TTC549 (cell line): ENCODE measurements at regions not wholly inside any gene's neighbourhood (a gene's known extent, or its start where the extent isn't known, plus 50 kb on each side); places are given as distances from the start of the nearest gene placed in this dataset.
"Not testable (repeated sequence)": the region's sequence is repeated elsewhere in the genome, so short reads cannot be mapped to it uniquely, and the experiment has no call there.

Experiments used
- FAIRE-seq: peaks from 2 replicates; lab custom pipeline; 2012; peaks lifted over from hg19 to GRCh38; lab: Jason Lieb, UNC

- no peak for FAIRE-seq
Observed at GRCh38 chr12:90589956-90590355, 365.0 kb downstream of the CCER1 start.

GRCh38 chr12:90585640-90586304, 369.2 kb downstream of the CCER1 start:
- FAIRE-seq: no peak

- FAIRE-seq: no peak
Observed at GRCh38 chr12:90576707-90577106, 378.3 kb downstream of the CCER1 start.

GRCh38 chr12:90575995-90576394, 379.0 kb downstream of the CCER1 start:
- no peak for FAIRE-seq

GRCh38 chr12:90574676-90575075, 380.3 kb downstream of the CCER1 start:
- no peak for FAIRE-seq

- no peak for FAIRE-seq
Observed at GRCh38 chr12:90572778-90573177, 382.2 kb downstream of the CCER1 start.

- no peak for FAIRE-seq
Observed at GRCh38 chr12:90569685-90570084, 385.3 kb downstream of the CCER1 start.

GRCh38 chr12:90562671-90563070, 392.3 kb downstream of the CCER1 start:
- FAIRE-seq: no peak

- no peak for FAIRE-seq
Observed at GRCh38 chr12:90548595-90548994, 406.4 kb downstream of the CCER1 start.

- FAIRE-seq: no peak
Observed at GRCh38 chr12:90546511-90546910, 408.5 kb downstream of the CCER1 start.

- FAIRE-seq: no peak
Observed at GRCh38 chr12:90543841-90544240, 411.1 kb downstream of the CCER1 start.

- no peak for FAIRE-seq
Observed at GRCh38 chr12:90543374-90543773, 411.6 kb downstream of the CCER1 start.

- peak; percentile 62 for FAIRE-seq
Observed at GRCh38 chr12:90542852-90543251, 412.1 kb downstream of the CCER1 start.

GRCh38 chr12:90533828-90534227, 421.1 kb downstream of the CCER1 start:
- not testable (repeated sequence) for FAIRE-seq

GRCh38 chr12:90520002-90520734, 434.8 kb downstream of the CCER1 start:
- FAIRE-seq: no peak

- no peak for FAIRE-seq
Observed at GRCh38 chr12:90519285-90519684, 435.7 kb downstream of the CCER1 start.

- no peak for FAIRE-seq
Observed at GRCh38 chr12:90515199-90516175, 439.5 kb downstream of the CCER1 start.

GRCh38 chr12:90514325-90514724, 440.7 kb downstream of the CCER1 start:
- FAIRE-seq: no peak

- FAIRE-seq: no peak
Observed at GRCh38 chr12:90512518-90512917, 442.5 kb downstream of the CCER1 start.

- no peak for FAIRE-seq
Observed at GRCh38 chr12:90510948-90511347, 444.0 kb downstream of the CCER1 start.

- FAIRE-seq: no peak
Observed at GRCh38 chr12:90504806-90505205, 450.2 kb downstream of the CCER1 start.

- FAIRE-seq: no peak
Observed at GRCh38 chr12:90502070-90502469, 452.9 kb downstream of the CCER1 start.

GRCh38 chr12:90501412-90501811, 453.6 kb downstream of the CCER1 start:
- FAIRE-seq: no peak
